ENCODE measurements at regions not wholly inside any gene's neighbourhood (a gene's known extent, or its start where the extent isn't known, plus 50 kb on each side); places are given as distances from the start of the nearest gene placed in this dataset.
"Not testable (repeated sequence)": the region's sequence is repeated elsewhere in the genome, so short reads cannot be mapped to it uniquely, and the experiment has no call there.

- no peak for DNase-seq
These were observed 379.9 kb downstream of the PIK3C3 start for GRCh38 chr18:42334931-42335330.

DNA sequence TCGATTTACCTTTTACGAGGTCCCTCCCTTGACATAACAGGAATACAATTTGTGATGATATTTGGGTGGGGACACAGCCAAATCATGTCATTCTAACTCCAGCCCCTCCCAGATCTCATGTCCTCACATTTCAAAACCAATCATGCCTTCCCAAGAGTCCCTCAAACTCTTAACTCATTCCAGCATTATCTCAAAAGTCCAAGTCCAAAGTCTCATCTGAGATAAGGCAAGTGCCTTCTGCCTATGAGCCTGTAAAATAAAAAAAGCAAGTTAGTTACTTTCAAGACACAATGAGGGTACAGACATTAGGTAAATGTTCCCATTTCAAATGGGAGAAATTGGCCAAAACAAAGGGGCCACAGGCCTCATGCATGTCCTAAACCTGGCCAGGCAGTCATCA, 381.1 kb downstream of the PIK3C3 start:
- no peak for DNase-seq

DNA sequence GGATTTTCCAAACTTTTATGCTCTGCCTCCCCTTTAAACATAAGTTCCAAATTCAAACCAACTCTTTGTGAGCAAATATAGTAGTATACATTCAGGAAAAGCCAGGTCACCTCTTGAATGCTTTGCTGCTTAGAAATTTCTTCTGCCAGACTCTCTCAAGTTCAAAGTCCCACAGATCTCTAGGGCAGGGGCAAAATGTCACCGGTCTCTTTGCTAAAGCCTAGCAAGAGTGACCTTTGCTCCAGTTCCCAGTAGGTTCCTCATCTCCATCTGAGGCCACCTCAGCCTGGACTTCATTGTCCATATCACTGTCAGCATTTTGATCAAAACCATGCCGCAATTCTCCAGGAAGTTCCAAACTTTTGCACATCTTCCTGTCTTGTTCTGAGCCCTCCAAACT, 382.3 kb downstream of the PIK3C3 start:
- not testable (repeated sequence) for DNase-seq

- DNase-seq: no peak
These were observed 383.6 kb downstream of the PIK3C3 start for GRCh38 chr18:42338683-42339082.

DNA sequence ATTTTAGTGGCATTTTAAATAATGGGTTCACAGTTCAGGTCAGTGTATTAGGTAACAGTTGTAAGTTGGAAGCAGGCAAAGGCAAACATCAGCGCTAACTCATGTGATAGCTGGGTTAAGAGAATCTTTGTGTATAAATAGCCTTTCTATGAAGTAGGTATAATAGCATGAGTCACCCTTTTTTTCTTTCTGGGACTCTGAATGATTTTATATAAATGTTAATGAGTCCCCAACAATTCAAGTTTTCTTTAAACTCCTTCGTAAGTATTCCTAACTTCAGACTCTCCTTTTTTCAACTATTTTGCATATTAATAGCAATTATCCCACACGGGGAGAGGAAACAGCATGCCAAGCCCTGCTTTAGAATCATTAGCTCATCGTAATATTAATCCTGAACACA, 384.3 kb downstream of the PIK3C3 start:
- DNase-seq: no peak

DNA sequence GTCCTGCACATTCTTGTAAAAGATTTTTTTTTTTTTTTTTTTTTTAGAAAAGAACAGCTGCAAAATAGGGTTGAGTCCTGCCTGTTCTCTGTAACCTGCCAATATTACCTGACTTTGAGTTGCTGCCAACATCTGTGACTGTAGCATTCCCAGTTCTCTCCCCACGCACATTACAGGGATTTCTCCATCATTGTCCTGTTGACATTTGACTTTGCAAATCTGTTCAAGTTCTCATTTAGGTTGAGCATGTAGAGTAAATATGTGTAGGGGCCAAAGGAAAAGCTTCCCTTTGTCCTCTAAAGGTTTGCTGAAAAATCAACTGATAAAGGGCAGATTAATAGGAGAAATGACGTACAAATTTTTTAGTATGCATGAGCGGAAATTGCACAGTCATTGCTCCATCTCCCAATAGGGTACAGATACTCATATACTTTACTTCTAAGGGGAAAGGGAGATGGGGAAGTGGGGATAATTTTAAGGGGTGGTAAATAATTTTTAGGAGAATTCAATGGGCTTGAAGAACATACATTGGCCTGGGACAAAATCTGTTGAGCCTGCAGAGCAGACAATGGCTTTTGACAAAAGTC, 385.5 kb downstream of the PIK3C3 start:
- no peak for DNase-seq

GRCh38 chr18:42341423-42341822, 386.4 kb downstream of the PIK3C3 start:
- DNase-seq: no peak

GRCh38 chr18:42348722-42349121, 393.7 kb downstream of the PIK3C3 start:
- no peak for DNase-seq

- no peak for DNase-seq
These were observed 396.4 kb downstream of the PIK3C3 start for GRCh38 chr18:42351455-42351854.

DNA sequence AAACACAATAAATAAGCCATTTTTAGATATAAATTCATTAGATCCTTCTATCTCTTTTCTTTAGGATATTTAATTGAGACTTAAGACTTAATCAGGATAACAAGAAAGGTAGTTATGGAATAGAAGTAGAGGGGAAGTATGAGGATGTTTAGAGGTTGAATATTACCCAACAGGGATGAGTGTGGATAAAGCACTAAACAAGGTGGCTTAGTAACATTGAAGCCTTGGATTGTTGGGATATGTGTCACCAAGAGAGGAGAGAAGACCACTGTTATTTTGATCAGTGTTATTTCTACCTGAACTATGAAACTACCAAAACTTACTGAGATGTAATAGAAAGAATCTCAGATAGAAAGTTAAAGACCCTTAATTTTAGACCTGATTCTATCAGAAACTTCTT, 405.7 kb downstream of the PIK3C3 start:
- DNase-seq: no peak

GRCh38 chr18:42363446-42364441, 408.7 kb downstream of the PIK3C3 start:
- DNase-seq: no peak

GRCh38 chr18:42364766-42365165, 409.7 kb downstream of the PIK3C3 start:
- no peak for DNase-seq

DNA sequence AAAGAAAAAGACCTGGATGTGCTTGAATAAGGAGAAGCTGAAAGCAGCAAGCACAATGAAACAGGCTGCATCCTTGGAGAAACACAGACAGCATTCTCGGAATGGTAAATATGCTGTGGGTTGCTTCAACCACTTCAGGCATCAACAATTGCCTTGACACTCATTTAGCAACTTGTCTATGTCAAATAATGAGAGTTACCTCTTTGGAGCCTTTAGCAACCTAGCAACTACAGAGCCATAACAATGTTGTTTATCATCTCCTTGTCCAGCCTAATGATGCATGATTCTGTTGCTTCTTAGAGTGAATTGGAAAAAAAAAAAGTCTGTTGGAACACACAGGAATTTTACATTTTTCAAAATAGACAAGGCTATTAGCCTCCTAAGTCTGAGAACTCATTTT, 410.6 kb downstream of the PIK3C3 start:
- no peak for DNase-seq

DNA sequence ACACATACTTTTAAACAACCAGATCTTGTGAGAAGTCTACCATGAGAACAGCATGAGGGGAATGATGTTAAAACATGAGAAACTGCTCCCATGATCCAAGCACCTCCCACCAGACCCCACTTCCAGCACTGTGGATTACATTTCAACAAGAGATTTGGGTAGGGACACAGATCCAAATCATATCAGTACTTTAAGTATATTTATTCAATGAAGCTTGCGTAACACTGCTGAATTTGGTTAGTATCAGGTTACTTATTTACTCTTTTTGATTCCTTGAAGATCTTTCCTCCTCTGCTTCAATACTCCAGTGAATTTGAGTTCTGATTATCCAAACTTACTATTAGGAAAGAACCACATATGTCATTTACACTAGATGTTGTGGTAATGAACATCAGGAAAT, 418.6 kb downstream of the PIK3C3 start:
- no peak for DNase-seq

DNA sequence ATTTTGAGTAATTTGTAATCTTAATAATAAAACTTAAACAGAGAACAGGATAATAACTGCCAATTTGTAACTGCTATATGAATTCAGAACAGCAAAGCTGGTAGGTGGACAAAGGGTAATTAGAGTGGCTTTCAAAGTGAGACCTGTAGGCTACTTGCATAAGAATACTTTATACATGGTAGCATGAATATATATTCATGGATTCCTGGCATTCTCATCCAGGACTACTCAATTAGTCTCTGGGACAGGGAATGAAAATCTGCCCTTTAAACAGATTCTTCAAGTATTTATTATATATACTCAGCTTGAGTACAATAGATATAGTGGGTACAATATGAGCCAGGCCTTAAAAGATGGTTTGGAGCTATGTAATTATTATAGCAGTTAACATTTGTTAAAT, 419.9 kb downstream of the PIK3C3 start:
- DNase-seq: no peak

- not testable (repeated sequence) for DNase-seq
These were observed 423.8 kb downstream of the PIK3C3 start for GRCh38 chr18:42378854-42379253.

DNA sequence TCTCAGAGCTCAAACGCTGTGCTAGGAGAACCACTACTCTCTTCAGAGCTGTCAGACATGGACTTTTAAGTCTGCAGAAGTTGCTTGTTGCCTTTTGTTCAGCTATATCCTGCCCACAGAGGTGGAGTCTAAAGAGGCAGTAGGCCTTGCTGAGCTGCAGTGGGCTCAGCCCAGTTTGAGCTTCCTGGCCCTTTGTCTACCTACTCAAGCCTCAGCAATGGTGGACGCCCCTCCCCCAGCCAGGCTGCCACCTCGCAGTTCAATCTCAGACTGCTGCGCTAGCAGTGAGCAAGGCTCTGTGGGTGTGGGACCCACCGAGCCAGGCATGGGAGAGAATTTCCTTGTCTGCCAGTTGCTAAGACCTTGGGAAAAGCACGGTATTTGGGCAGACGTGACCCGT, 426.2 kb downstream of the PIK3C3 start:
- not testable (repeated sequence) for DNase-seq

GRCh38 chr18:42392416-42392815, 437.4 kb downstream of the PIK3C3 start:
- DNase-seq: no peak

- no peak for DNase-seq
These were observed 437.9 kb downstream of the PIK3C3 start for GRCh38 chr18:42392926-42393325.

DNA sequence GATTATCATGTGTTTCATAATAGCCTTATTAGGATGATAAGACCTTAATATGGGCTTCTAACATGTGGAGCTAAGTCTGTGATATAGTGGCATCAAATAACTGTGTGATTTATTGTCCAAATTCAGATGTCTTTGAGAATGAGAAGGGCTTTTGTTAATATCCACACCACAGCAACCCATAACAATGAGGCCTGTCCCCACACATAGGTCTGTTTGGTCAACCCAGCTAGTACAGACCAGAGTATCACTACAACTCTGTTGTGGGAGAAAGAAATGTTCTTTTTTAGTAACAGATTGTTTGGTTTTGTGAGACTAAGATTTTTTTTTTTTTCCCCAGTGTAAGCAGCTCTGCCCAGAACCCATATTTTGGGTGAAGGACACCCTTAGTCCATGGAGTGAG, 439.2 kb downstream of the PIK3C3 start:
- DNase-seq: no peak

GRCh38 chr18:42401131-42401673, 446.2 kb downstream of the PIK3C3 start:
- DNase-seq: no peak

GRCh38 chr18:42404151-42404550, 449.1 kb downstream of the PIK3C3 start:
- no peak for DNase-seq

DNA sequence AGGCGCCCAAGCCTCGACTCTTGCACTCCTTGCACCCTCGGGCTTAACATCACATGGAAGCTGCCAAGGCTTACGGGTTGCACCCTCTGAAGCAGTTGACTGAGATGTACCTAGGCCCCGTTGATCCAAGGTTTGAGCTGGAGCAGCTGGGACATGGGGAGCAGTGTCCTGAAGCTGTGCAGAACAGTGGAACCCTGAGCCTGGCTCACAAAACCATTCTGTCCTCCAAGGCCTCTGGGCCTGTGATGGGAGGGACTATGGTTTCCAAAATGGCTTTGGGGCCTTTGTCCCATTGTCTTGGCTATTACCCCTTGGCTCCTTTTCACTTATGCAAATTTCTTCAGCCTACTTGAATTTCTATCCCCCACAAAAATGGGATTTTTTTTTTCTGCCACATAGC, 454.0 kb downstream of the PIK3C3 start:
- DNase-seq: no peak

DNA sequence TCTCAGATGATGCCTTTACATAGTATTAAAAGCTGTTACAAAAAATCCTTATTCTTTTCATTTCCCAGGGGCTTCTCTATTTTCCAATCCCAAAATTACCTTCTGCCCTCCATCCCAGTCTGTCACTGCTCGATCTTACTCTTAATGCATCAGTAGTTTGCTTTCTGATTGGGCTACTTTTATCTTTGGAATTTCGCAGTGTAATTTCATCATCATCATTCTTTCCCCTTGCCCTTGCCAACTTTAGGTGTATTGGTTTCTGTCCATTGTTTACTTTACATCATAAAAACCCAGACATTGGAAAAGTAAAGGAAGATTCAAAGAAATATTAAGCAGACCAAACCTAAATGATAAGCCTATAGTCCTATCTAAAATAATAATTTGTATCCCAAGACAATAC, 457.2 kb downstream of the PIK3C3 start:
- no peak for DNase-seq
